PC-3 (cell line): ENCODE measurements at regions not wholly inside any gene's neighbourhood (a gene's known extent, or its start where the extent isn't known, plus 50 kb on each side); places are given as distances from the start of the nearest gene placed in this dataset.

Experiments
- ATAC-seq: fragments of 200-7000 bp; cut with Tn5 transposase; 2 replicates; pipeline ENCODE4 v1.9.1; 2020; ENCODE audit warnings: mild to moderate bottlenecking, moderate library complexity
- BruUV-seq: library from RNA; stranded (reverse); fragments of 400-500 nt; replicated peaks from 2 replicates; lab custom pipeline; 2021; lab: Mats Ljungman, UMichigan
- CTCF ChIA-PET: fragments of 300-600 bp; sonication (Branson Sonifier 250); formaldehyde crosslinking; loops from one replicate; lab custom pipeline; 2022; ENCODE audit warnings: antibody characterized with exemption; lab: Charles Lee
- POLR2A ChIA-PET: fragments of 300-600 bp; sonication (Branson Sonifier 250); formaldehyde crosslinking; loops from one replicate; lab custom pipeline; 2022; ENCODE audit warnings: antibody characterized with exemption; ENCODE audit not compliant: unreplicated experiment; lab: Charles Lee
- DNase-seq: peaks from one replicate; pipeline ENCODE4 v3.0.0-alpha.2; 2015
- H2AFZ ChIP-seq: fragments of 300-600 bp; sonication (generic); 2 replicates; pipeline ENCODE4 v1.6.0; 2016; ENCODE audit warnings: antibody characterized with exemption, low read length
- H3F3A ChIP-seq: fragments of 300-600 bp; sonication (generic); one replicate; pipeline ENCODE4 v1.6.0; 2017; ENCODE audit warnings: antibody characterized with exemption, low read length, control low read depth, mild to moderate bottlenecking; ENCODE audit not compliant: unreplicated experiment
- H3K27ac ChIP-seq: fragments of 300-600 bp; sonication (generic); 2 replicates; pipeline ENCODE4 v1.5.1; 2016; ENCODE audit warnings: mild to moderate bottlenecking, low read length
- H3K27me3 ChIP-seq: fragments of 300-600 bp; sonication (generic); 2 replicates; pipeline ENCODE4 v1.6.1; 2016; ENCODE audit warnings: low read length, mixed read lengths
- H3K36me3 ChIP-seq: fragments of 300-600 bp; sonication (generic); 2 replicates; pipeline ENCODE4 v1.6.1; 2016; ENCODE audit warnings: low read depth, mixed run types, low read length, mixed read lengths
- H3K4me1 ChIP-seq: fragments of 300-600 bp; sonication (generic); 2 replicates; pipeline ENCODE4 v1.5.1; 2016; ENCODE audit warnings: low read length; ENCODE audit not compliant: insufficient read depth
- H3K4me2 ChIP-seq: fragments of 300-600 bp; sonication (generic); 2 replicates; pipeline ENCODE4 v1.6.0; 2016; ENCODE audit warnings: low read length
- H3K4me3 ChIP-seq: fragments of 300-600 bp; sonication (generic); 2 replicates; pipeline ENCODE4 v1.5.1; 2016; ENCODE audit warnings: mild to moderate bottlenecking, low read length, mixed read lengths
- H3K79me2 ChIP-seq: fragments of 300-600 bp; sonication (generic); 2 replicates; pipeline ENCODE4 v1.6.1; 2017; ENCODE audit warnings: low read length, mixed read lengths
- H3K9ac ChIP-seq: fragments of 300-600 bp; sonication (generic); 2 replicates; pipeline ENCODE4 v1.6.0; 2016; ENCODE audit warnings: mild to moderate bottlenecking, low read length
- H3K9me2 ChIP-seq: fragments of 300-600 bp; sonication (generic); replicated peaks from 2 replicates; pipeline ENCODE4 v1.6.1; 2016; ENCODE audit warnings: mixed run types, low read length, mixed read lengths
- H3K9me3 ChIP-seq: fragments of 300-600 bp; sonication (generic); 2 replicates; pipeline ENCODE4 v1.6.1; 2016; ENCODE audit warnings: low read length, mixed read lengths
- H4K20me1 ChIP-seq: fragments of 300-600 bp; sonication (generic); 2 replicates; pipeline ENCODE4 v1.6.1; 2016; ENCODE audit warnings: low read length, mixed read lengths
- EZH2 ChIP-seq: fragments of 300-600 bp; sonication (generic); IDR thresholded peaks from one replicate; pipeline ENCODE4 v1.6.1; 2017; ENCODE audit warnings: antibody characterized with exemption, mild to moderate bottlenecking, low read length; ENCODE audit not compliant: unreplicated experiment
- EZH2phosphoT487 ChIP-seq: fragments of 300-600 bp; sonication (generic); IDR thresholded peaks from 2 replicates; pipeline ENCODE4 v1.6.1; 2018; ENCODE audit warnings: mild to moderate bottlenecking, antibody characterized with exemption, low read length, borderline replicate concordance
- intact Hi-C: fragments of 100-400 bp; cut with micrococcal nuclease; formaldehyde crosslinking; loops from 2 replicates; pipeline ENCODE4 v1.9.0; 2023
- TF ChIP-seq, protein P1 (sequence below): fragments of 300-600 bp; sonication (generic); conservative IDR thresholded peaks from 2 replicates; pipeline ENCODE4 v1.5.1; 2017; ENCODE audit warnings: antibody characterized with exemption, low read depth, mild to moderate bottlenecking, low read length

DNA sequence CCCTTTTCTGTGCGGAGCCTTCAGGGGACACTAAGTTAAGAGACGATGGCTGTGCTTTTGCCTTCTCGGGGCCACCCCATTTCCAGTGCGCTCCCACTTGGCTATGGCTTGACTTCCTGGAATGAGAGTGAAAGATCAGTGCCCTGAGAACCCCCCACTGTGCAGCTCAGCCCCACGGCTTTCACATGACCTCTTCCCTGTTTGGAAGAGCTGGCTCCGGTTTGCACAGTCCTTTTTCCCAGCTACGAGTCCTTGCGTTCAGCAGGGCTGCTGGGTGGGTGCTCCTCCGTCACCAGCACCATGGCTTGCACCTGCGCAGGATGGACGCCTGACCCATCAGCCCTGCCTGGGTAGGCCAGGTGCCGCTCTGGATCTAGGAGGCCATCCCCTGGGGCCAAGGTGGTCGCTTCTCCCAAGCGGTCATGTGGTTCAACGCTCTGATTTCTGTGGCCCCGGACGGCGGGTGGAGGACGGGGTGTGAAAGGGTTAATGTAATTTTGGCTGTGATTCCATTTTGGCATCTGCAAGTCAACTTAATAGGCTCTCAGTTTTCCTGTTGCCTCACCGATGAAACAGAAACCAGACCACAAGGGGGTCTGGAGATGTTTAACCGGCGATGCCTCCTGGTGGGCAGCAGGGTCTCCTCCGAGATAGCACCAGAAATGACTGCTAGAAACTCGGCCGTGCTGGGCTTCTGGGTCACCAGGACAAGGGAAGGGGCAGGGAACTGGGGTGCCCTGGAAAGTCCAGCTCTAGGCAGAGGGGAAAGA lies 113.1 kb upstream of the HAAO start:
- Histone ChIP-seq H3K27me3 (no peaks in the 10 kb centered on the region), H3K4me2 (no peak overlapping the region), H3K27ac (no peak overlapping the region), H3K9me3 (no peaks in the 10 kb centered on the region), H3K36me3 (no peaks in the 10 kb centered on the region), H3K79me2 (no peaks in the 10 kb centered on the region), H4K20me1 (no peaks in the 10 kb centered on the region), H3K9me2 (no peaks in the 10 kb centered on the region), H3K4me1 (peaks cover 9% of the 10 kb centered on the region; the same call in 1 of the 2 replicates), H3K9ac (no peak overlapping the region), H2AFZ (no peak overlapping the region), H3K4me3 (no peak overlapping the region), H3F3A (no peaks in the 10 kb centered on the region)
- ChIA-PET CTCF (no interaction called here), POLR2A (no interaction called here)
- TF ChIP-seq EZH2 (no peak), EZH2phosphoT487 (no peak)
- TF ChIP-seq, protein P1, sequence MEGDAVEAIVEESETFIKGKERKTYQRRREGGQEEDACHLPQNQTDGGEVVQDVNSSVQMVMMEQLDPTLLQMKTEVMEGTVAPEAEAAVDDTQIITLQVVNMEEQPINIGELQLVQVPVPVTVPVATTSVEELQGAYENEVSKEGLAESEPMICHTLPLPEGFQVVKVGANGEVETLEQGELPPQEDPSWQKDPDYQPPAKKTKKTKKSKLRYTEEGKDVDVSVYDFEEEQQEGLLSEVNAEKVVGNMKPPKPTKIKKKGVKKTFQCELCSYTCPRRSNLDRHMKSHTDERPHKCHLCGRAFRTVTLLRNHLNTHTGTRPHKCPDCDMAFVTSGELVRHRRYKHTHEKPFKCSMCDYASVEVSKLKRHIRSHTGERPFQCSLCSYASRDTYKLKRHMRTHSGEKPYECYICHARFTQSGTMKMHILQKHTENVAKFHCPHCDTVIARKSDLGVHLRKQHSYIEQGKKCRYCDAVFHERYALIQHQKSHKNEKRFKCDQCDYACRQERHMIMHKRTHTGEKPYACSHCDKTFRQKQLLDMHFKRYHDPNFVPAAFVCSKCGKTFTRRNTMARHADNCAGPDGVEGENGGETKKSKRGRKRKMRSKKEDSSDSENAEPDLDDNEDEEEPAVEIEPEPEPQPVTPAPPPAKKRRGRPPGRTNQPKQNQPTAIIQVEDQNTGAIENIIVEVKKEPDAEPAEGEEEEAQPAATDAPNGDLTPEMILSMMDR: no peak
- intact Hi-C loops: no loop called here
- ATAC-seq: no peak
- BruUV-seq: no TSS peak
- DNase-seq: no peak

DNA sequence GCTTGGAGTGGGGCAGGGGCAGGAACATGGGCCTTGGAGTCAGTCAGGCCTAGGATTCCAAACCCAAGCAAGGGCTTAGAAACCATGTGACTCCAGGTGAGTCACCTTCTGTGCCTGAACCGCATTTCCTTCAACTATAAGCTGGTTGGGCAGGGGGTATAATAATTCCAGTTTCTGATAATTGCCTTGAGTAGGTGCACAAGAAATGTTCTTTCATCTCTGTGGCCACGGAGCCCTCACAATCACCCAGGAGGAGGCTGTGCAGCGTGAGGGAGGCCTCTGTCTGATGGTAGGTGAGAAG lies 112.1 kb upstream of the HAAO start:
- Histone ChIP-seq H3F3A (no peaks in the 10 kb centered on the region), H3K36me3 (no peaks in the 10 kb centered on the region), H3K27me3 (no peaks in the 10 kb centered on the region), H3K9me3 (no peaks in the 10 kb centered on the region), H2AFZ (no peak overlapping the region), H3K4me1 (peaks cover 9% of the 10 kb centered on the region; the same call in 1 of the 2 replicates), H3K9me2 (no peaks in the 10 kb centered on the region), H3K4me2 (no peak overlapping the region), H3K79me2 (no peaks in the 10 kb centered on the region), H3K9ac (no peak overlapping the region), H3K4me3 (no peak overlapping the region), H3K27ac (no peak overlapping the region), H4K20me1 (no peaks in the 10 kb centered on the region)
- CTCF ChIA-PET: no interaction called here
- no peak for ATAC-seq
- POLR2A ChIA-PET: no interaction called here
- BruUV-seq: no TSS peak
- TF ChIP-seq EZH2phosphoT487 (no peak), EZH2 (no peak)
- TF ChIP-seq, protein P1: no peak
- no peak for DNase-seq
- intact Hi-C loops: no loop called here

DNA sequence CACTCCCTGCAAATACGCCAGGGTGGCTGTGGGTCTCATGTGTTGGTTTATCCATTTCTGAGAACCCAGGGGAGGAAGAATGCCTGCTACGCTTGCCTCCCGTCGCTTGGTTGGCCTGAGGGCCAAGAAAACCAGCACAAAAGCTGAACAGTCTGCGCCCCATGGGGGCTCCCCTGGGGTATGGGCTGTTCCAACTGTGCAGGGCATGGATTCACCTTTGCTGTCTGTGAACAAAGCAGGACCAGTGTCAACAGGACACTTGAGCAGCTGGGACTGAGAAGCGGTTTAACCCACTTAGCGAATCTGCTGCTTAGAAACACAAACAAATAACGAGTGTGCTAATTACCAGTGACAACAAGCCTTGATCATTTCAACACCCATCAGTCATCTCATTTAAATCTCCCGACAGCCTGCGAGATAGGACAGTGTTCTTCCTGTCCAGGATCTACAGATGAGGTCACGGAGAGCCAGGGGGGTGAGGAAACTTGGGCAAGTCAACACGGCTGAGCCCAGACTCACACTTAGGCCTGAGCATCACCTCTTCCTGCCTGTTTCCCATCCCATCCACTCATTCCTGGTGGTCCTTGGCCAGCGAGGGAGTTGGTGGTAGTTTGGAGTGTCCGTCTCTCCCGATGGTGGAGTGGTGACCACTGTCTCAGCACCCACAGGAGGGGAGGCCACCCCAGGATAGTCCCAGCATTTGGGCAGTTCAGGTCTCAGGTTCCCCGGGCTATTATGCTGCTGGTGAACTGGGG lies 111.6 kb upstream of the HAAO start:
- Histone ChIP-seq H3K4me3 (no peak overlapping the region), H4K20me1 (no peaks in the 10 kb centered on the region), H3K9ac (no peak overlapping the region), H3K27ac (no peak overlapping the region), H3K4me1 (peaks cover 9% of the 10 kb centered on the region; the same call in 1 of the 2 replicates), H3K79me2 (no peaks in the 10 kb centered on the region), H3K36me3 (no peaks in the 10 kb centered on the region), H3K9me2 (no peaks in the 10 kb centered on the region), H3F3A (no peaks in the 10 kb centered on the region), H3K27me3 (no peaks in the 10 kb centered on the region), H2AFZ (no peak overlapping the region), H3K9me3 (no peaks in the 10 kb centered on the region), H3K4me2 (no peak overlapping the region)
- CTCF ChIA-PET: no interaction called here
- no TSS peak for BruUV-seq
- intact Hi-C loops: no loop called here
- DNase-seq (no peak), ATAC-seq (no peak)
- TF ChIP-seq EZH2 (no peak), EZH2phosphoT487 (no peak)
- TF ChIP-seq, protein P1: no peak
- POLR2A ChIA-PET: no interaction called here
